ELF-1 (cell line): ENCODE measurements at regions not wholly inside any gene's neighbourhood (a gene's known extent, or its start where the extent isn't known, plus 50 kb on each side); places are given as distances from the start of the nearest gene placed in this dataset.

Source experiments
- DNase-seq: peaks from one replicate; pipeline ENCODE4 v3.0.0-alpha.2; 2016; ENCODE audit warnings: low read depth, low spot score

DNA sequence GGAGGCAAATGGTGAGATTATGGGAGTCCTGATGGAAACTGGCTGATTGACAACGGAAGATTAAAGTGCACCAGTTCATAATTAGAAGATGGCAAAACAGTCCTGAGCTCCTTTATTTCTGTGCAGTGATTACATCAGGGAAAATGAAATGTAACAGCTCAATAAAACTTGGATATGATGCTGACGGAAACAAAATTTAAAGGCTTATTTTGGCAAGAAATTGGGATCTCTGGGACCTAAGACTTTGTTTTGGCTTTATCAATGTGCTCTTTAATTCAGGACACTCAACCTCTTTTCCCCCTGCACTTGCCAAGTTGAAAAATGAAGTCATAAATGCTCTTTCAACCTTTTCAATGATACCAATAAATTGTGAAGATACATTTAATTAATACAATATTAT, 226.8 kb downstream of the C6orf118 start:
- no peak for DNase-seq

DNA sequence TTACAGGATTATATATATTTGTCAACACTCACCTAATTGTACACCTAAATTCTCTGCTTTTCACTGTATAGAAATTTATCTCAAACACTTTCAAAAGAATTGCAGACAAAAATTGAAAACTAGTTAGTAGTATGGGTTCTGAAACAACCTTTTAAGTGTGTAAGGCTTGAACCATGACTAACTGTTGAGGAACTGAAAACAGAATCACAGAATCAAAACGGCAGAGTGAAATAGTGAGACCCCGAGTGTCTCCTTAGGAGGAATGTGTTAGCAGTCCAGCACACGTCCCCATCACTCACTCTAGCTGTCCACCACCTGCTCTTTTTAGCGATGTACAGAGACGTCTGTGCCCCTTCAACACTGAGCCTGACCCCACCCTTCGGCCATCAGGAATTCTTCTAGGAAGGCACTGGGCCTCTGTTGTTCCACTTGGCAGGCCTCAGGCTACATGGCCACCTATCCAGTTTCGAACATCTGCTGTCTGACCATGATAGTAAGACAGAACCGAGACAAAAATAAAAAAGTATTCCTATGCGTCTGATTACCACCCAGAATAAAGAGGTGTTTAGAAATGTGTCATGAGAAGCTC, 227.4 kb downstream of the C6orf118 start:
- no peak for DNase-seq

DNA sequence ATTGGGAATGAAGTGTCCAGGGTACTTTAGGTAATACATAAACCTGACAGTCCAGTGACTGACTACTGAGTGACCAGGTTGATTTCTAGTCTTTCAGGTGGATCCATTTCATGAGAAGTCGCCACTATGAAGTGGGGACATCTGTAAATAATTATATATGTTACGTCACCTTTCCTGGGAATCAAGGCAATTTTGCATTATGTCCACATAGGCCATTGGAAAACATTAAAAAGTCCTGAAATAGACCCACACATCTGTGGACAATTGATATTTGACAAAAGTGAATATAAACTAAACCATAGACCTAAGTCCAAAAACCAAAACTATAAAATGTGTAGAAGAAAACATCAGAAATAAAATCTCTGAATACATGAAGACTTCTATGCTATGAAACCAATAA, 231.5 kb downstream of the C6orf118 start:
- no peak for DNase-seq

DNA sequence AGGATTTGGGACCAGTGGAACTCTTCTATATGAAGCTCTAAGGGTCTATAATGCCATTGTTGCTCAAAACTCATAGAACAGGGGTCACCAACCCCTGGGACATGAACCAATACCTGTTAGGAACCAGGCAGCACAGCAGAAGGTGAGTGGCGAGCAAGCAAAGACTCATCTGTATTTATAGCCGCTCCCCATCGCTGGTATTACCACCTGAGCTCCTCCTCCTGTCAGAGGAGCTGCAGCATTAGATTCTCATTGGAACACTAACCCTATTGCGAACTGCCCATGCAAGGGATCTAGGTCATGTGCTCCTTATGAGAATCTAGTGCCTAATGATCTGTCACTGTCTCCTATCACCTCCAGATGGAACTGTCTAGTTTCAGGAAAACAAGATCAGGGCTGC, 237.5 kb downstream of the C6orf118 start:
- no peak for DNase-seq

DNA sequence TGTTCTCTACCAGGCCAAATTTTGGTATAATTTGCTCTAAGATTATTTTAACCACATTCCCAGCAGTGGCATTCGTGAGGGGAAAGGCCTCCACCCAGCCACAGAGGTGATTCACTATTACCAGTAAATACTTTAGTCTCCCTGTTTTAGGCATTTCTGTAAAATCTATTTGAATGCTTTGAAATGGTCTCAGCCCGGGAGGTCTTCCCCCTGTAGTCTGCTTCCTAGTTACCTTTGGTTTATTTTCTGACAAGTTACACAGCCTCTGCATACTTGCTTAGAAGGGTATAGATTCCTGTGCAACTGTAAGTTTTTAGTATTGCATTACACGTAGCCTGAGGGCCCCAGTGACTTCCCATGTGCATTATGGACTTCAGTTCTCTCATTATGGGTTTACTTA, 248.7 kb downstream of the C6orf118 start:
- DNase-seq = no peak

DNA sequence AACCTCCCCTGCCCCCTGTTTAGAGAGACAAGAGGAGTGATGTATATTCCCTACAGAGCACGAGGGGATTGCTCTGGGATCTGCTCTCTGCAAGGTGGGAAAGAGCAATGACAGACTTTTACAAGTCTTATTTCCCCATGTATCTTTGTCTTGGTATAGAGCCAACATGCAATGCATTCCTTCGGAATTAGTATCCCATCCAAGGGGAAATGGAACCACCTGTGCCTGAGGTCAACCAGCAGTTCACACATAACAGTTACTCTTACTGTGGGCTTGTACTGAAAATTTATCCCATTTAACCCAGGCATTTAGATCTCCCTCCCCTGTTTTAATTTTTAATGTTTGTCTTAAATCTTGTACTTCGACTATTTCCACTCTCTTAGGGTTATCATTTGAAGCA, 250.4 kb downstream of the C6orf118 start:
- no peak for DNase-seq

DNA sequence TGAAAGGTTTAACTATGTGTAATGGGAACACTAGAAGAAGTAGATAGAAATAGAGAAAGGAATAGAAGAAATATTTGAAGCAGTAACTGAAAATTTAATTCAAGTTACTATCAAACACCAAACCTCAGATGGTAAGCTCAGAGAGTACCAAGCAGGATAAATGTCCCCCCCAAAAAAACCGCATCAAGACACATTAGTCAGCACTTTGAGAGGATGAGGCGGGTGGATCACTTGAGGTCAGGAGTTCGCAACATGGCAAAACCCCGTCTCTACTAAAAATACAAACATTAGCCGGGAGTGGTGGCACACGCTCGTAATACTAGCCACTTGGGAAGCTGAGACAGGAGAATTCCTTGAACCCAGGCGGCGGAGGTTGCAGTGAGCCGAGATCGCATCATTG, 253.1 kb downstream of the C6orf118 start:
- no peak for DNase-seq

DNA sequence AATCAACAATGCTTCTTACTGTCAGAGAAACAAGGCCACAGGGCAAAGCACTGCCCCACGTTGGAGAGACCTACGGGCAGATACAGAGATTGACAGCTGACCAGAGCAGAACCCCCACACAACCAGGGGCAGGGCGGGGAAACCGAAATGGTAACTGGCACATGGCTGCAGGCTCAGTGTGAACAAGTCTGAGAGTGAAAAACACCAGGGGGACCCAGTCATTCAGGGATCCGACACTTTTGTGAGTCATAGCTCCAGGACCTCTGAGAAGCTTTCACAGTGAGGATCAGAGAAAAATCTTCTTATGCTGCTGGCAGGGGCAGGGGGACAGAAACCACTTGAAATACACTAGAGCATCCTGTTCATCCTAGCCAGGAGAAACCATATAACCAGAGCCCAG, 254.2 kb downstream of the C6orf118 start:
- DNase-seq = no peak

DNA sequence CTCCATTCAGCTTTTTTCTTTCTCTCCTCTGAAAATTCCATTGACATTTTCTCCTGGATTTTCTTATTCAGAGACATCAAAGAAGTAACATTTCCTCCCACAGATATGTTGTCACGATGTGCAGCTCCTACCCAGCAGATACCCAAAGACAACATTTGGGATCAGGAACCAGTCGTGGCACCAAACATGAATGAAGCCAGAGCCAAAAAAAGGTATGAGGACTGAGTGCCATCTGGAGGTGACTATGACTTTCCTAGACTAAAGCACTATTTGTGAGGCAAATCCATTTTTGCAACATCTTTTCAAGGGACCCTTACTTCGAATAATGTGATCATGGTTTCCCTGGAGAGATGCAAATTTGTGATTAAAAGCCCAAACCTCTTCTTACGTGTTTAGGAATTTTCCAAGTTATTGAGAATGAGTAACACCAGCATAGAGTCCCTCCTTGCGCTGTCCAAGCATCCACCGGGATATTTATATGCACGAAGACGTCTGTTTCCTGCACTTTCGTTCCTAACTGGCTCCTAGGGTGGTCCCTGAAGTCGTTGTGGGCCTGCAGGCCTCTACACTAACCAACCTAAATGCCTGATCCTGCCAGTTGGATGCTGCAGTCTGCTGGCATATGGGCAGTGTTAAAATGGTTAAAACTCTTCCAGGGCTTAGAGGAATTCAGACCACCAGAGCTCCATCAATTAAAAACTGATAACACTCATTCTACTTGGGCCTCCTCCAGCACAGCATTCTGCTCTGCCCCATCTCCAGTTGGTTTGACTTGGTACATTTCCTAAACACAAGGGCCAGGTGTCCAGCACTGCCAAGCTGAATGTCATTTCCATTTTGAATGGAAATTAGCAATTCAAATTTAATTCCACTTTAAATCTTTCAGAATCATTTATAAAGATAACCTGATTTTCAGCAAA, 256.6 kb downstream of the C6orf118 start:
- DNase-seq = no peak

DNA sequence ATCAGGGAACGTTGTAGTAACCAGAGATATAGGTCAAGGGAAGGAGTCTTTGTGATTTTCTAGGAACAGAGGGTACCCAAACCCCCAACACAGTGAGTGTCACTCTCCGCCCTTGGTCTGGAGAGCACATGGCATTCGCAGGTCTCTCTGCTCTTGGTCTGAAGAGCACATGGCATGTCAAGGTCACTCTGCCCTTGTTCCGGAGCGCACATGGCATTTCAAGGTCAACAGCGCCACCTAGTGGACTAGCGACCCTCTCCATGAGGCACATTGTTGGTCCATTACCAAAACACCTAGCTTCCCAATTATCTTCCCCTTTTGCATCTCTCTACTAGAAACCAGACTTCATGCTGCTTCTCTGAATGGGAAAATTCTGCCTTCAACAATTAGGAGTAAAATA, 260.0 kb downstream of the C6orf118 start:
- DNase-seq = peak; percentile 77

DNA sequence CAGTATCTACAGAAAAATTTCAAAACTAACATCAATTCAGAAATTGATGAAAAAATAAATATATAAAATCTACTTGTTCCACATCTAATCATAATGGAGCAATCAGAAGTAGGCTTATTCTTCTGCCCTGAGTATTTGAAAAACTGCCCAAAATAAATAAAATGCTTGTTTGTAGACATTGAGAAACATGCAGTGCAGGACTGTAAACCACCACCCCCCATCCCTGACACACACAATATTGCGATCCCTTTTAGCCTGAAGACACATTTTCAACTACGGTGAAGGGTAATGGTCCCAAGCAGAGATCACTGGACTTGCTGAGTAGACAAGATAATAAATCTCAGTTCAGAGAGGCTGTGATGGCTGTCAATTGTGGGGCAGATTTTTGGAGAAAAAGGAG, 261.5 kb downstream of the C6orf118 start:
- no peak for DNase-seq

DNA sequence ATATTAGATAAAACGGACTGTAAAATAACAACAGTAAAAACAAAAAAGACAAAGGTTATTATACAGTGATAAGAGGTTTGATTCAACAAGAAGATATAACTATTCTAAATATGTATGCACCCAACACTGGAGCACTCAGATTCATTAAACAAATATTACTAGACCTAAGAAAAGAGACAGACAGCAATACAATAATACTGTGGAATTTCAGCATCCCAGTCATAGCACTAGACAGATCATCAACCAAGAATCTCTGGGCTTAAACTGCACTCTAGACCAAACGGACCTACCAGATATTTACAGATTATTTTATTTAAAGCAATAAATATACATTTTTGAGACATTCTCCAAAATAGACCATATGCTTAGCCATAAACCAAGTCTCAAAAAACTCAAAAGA, 263.8 kb downstream of the C6orf118 start:
- no peak for DNase-seq

DNA sequence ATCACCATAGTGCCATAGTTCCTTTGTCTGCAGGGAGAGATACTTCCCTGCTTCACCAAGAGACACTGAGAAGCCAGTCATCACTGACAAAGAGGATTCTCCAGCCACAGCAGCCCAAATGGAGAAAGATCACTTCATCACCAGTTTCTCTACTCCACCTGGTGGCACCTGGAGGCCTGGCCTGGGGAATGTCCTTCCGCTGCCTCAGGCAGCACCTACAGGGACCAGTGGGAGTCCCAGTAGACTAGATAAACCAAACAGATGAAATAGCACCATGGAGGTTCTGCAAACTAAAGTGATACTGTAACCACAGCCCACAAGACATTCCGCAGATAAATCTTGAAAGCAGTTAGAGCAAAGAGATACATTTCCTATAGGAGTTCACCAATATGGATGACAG, 266.5 kb downstream of the C6orf118 start:
- DNase-seq = peak; percentile 6

DNA sequence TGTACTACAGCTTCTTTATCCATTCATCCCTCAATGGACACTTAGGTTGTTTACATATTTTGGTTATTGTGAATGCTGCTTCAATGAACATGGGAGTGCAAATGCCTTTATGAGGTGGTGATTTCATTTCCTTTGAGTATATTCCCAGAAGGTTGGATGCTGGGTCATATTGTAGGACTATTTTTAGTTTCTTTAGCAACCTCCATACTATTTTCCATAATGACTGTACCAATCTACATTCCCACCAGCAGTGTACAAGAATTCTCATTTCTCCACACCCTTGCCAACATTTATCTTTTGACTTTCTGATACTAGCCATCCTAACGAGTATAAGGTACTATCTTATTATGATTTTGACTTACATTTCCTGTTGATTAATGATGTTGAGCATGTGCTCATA, 269.0 kb downstream of the C6orf118 start:
- no peak for DNase-seq

DNA sequence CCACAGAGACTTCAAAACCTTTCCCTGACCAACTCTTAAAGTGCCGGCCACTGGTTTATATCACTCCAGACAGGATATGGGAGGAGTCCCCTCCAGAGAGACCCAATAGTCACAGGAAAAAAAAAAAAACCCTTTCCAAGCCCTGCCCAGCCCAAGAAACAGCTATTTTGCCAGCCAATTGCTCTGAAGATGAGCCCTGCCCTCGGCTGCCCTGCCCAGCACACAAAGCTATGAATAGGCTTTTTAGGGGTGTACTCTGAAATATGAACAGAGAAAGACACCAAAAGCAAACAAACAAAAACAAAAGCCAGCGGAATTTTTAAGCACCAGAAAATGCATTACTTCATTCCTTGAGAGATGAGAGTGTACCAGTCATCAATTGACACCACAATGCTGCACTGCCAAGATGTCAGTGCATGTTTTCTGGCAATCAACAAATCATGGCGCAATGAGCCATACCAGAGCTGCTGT, 275.1 kb downstream of the C6orf118 start:
- no peak for DNase-seq

DNA sequence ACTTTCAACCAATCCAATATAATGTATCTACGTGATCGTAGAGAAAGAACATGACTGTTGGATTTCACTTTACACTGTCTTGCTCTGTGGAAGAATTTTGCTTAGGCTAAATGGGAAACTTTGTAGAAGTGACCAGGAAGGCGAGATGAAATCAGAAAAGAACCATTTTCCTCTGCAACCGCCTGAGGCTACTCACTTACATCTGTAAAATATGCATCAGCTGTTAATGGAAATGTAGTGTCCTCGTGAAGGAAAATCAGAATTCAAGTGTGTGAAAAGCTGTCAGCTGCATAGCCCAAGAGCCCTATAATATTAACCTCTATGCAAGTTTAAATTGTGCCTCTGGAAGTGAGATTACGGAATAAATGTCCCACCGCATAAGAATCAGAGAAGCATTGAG, 277.9 kb downstream of the C6orf118 start:
- DNase-seq = no peak

DNA sequence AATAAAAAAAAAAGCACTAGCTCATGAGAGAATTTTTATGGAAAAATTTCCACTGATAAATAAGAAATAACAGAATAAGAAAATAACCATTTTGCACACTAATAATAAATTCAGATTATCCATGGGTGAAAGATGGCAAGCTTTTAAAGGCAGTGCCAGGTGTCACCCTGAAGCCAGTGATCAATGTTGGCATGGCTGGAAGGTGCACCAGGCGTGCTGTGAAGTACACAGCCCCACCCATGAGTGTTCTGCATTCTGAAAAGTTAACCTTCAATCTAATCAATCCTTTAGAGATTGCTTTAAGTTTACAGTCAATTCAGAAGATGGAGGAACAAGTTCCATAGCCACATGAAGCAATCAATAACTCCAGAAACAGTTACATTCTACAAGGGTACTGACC, 284.4 kb downstream of the C6orf118 start:
- DNase-seq = no peak

DNA sequence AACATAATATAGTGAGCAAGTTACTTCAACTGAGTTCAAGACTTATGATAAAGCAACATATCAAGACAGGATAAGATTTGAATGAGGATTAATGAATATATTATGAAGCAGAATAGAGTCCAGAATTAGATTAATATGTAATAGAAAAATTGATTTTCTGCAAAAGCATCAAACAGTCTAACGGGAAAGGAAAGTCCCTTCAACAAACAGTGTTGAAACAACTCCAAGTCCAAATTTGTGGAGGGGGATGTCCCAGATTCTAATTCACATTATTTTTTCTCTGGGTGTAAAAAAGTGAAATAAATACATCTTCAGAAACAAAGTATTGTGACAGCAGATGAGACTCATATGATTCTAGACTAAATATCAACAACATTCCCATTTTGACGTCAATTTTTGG, 289.7 kb downstream of the C6orf118 start:
- no peak for DNase-seq

DNA sequence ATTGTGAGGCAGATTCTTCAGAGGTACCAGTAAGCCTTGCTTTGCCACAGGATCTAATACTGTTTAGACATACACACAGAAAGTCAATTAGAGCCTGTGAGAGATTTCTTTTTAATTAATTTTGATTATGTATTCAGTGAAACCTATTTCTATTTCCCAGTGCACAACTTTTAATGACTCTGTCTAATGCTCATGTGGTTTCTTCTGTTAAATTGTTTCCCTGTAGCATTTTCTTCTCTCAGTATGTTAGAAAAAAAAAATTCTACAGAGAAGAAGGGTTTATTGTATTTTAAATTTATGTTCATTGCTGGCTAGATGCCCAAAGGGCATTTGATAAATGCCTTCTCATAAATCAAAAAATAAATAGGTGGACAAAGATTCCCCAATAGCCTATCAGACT, 293.7 kb downstream of the C6orf118 start:
- no peak for DNase-seq

DNA sequence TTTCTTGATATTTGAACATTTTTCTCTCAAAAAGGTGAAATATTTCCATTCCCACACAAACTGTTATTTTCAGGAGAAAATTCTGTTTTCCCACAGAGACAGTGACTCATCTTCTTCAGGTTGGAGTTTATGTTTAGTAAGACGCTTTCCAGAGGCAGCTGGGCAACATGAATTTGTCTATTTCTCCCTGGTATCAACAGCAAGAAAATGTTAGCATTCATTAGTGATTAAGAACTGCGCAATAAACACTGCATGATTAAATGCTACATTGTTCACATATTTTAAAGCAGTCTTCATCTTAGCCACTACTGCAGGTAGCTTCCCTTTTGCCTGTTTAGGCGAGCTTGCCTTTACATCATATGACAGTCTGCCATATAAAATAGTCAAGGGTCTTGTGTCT, 295.7 kb downstream of the C6orf118 start:
- DNase-seq = no peak

DNA sequence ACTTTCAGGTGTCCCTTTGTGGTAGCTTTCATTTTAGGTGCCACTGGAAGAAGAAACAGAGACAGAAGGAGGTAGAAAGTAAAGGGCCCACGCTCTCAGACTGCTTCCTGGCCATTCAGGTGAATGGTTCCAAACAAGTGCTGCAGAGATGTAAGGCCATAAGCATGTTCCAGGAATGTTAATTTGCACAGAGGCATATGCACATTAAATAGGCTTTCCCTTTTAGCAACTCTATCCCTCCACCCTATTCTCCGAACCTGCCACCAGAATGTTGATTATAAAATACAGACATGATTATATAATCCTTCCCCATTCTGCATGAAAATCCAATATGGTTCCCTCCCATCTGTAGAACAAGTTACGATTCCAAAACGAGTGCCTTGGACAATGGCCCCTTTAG, 297.2 kb downstream of the C6orf118 start:
- DNase-seq = no peak

DNA sequence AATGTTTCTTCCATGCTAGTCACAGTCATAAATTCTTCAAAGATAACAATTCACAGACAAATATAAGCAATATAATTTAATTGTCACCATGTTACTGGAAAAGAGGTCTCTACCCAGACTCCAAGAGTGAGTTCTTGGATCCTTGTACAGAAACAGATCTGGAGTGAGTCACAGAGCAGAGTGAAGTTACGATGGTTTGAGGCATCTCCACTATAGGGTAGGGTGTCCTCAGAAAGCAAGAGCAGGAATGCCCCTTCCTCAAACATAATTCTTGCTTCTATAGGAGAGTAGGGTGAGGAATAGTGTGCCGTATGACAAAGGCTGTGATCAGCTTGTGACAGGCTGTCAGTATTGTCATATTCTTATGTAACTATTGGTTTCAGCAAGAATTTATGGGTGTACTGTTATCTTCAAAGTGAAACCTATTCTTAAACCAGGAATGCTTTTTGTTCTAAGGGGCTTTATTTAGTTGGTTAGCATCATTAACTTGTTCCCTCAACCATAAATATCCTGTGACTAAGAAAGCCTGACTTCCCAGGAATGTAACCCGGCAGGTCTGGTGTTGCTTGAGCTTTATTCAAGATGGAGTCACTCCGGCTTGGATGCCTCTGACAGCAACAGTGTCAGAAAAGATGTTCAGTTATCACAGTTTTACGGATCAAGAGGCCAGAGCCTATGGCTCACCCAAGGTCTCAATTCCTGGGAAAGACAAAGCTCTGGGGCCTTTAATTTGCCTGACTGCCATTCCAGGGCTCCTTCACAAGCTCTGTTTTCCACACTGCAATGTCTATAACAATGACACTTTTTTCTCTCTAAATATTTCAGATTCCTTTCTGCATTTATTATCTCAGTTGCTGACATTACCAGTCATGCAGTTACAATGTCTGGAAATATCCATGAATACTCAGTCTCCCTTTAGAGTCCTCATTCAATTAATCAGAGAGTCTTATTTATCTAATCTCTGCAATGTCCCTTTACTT, 298.6 kb downstream of the C6orf118 start:
- peak; percentile 40 for DNase-seq
